LHCN-M2 (cell line): ENCODE measurements at regions not wholly inside any gene's neighbourhood (a gene's known extent, or its start where the extent isn't known, plus 50 kb on each side); places are given as distances from the start of the nearest gene placed in this dataset.
"Not testable (repeated sequence)": the region's sequence is repeated elsewhere in the genome, so short reads cannot be mapped to it uniquely, and the experiment has no call there.

Experiments
- DNase-seq: peaks from one replicate; pipeline ENCODE4 v3.0.0-alpha.2; 2012; ENCODE audit warnings: low read depth

- DNase-seq, result no peak
These were observed 180.1 kb upstream of the SPRY1 start for GRCh38 chr4:123216543-123216942.

DNA sequence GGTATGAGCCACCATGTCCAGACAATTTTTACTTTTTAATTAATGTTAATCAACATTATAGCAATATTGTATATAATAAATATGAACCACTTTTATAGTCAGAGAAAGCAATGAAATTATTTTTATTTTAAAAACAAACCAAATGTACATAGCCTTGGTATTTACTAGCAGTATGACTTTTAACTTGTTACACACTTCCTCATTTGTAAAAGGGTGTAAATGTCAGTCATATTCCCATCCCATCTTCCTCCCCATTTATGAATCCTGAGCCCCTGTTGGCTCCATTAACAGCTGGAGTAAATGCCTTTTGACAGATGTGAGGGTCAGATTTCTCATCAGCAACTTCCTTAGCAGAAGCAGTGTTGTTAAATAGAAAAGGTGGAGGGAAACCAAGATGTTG, 179.6 kb upstream of the SPRY1 start:
- no peak for DNase-seq

DNA sequence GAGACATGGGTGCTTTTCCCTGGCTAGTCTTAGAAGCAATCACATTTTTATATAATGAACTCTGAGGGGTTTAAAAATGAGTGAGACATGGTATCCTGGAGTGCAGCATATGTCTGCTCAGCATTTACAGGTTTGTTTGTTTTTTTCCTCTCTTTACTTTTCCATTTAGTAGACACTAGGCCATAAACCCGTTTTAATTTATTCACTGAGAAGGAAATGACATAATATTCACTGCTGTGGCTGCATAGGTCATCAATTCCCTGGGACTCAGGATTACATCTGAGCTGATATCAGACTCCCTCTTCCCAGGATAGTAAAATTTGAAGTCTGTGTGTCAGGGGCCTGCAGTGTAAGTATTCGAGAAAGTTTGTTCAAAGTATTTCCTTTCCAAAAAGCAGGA, 178.9 kb upstream of the SPRY1 start:
- DNase-seq, result no peak

DNA sequence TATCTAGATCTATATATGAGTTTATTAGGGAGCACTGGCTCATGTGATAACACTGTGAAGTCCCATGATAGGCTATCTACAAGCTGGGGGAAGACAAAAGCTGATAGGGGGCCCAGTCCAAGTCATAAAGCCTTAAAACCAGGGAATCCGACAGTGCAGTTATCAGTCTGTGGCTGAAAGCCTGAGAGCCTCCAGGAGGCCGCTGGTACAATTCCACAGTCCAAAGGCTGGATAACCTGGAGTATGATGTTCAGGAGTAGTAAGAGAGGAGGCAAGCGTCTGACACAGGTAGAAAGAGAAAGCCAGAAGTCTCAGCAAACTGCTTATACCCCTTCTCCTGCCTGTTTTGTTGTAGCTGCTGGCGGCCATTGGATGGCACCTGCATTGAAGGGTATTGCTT, 177.6 kb upstream of the SPRY1 start:
- no peak for DNase-seq

DNA sequence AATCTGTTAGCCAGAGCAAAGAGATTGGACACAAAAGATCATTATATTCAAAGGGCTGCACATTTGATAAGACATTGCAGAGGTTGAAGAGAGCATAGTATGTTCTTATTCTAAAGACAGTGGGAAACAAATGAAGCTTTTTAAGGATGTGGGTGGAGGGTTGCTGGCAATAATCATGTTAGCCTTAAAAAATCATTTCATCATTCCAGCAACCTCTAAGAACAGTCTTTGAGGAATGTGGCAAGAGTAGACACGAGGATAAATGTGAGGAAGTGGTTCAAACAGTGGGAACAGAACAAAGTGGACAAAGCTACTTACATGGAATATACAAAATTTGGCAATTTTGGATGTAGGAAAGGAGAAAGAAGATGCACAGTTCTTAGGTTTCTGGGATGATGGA, 167.3 kb upstream of the SPRY1 start:
- no peak for DNase-seq

GRCh38 chr4:123230061-123230460, 166.5 kb upstream of the SPRY1 start:
- DNase-seq, result no peak

DNA sequence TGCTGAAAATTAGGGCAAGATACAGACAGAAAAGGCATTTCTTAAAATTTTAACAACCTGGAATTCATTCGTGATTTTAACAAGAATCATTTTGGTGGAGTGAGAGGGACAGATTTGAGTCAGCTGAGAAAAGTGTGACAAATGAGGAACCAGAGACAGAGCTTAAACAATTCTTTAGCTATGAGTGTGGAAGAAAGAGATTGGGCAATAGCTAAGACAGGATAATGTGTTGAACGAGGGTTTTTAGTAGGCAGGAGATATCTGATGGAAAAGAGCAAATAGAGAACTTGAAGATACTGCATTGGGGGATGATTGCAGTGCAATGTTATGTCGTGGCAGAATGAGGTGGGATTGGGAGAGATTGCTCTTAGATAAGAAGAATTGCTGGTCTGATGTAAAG, 164.2 kb upstream of the SPRY1 start:
- DNase-seq, result peak; percentile 32

DNA sequence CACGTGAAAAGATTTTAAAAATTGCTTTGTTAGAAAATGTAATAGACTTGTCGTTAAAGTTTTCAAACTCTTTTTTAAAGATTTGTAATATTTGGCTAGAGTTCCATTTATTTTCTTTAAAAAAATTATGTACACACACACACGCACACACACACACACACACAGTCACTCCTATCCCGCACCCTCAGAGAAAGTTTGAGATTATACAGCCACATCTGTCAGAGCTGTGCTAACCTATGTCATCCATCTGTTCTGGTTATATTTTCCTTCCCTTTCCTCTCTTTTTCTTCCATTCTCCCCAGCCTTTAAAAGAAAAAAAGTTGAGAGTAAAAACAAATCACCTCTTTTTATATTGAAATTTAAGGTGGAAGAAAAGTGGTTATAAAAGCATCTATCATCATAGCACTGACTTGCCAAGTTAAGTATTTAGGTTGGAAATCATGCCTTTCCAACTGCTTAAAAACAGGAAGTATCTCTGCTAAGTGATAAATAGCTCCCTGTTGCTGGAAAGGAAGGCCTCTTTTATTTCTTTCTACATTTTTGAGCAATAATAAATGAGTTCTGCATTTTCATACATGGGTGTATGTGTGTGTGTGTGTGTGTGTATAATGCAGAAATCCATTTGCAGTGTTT, 163.3 kb upstream of the SPRY1 start:
- no peak for DNase-seq

DNA sequence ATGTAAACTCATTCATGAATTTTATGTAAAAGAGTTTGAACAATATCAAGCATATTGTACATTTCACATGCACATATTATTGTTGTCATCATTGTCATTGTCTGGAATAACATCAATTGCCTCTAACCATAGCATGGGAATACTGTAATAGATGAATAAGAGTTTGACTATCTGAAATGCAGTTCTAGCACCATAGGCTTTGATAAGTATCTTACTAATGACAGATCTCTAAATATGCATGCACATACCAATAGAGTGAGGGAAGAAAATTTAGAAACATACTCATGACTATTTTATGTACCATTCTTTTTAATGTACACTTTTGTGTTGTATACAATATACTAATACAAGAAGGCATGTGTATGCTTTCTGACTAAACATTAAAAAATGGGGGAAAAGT, 161.6 kb upstream of the SPRY1 start:
- DNase-seq, result no peak

- DNase-seq, result peak; percentile 37
These were observed 161.2 kb upstream of the SPRY1 start for GRCh38 chr4:123235431-123235830.

GRCh38 chr4:123236606-123237005, 160.0 kb upstream of the SPRY1 start:
- DNase-seq, result no peak

- DNase-seq, result not testable (repeated sequence)
These were observed 156.3 kb upstream of the SPRY1 start for GRCh38 chr4:123240286-123240685.

DNA sequence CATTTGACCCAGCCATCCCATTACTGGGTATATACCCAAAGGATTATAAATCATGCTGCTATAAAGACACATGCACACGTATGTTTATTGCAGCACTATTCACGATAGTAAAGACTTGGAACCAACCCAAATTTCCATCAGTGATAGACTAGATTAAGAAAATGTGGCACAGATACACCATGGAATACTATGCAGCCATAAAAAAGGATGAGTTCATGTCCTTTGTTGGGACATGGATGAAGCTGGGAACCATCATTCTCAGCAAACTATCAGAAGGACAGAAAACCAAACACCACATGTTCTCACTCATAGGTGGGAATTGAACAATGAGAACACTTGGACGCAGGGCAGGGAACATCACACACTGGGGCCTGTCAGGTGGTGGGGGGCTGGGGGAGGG, 153.4 kb upstream of the SPRY1 start:
- not testable (repeated sequence) for DNase-seq

- peak; percentile 63 for DNase-seq
These were observed 152.5 kb upstream of the SPRY1 start for GRCh38 chr4:123244137-123244536.

DNA sequence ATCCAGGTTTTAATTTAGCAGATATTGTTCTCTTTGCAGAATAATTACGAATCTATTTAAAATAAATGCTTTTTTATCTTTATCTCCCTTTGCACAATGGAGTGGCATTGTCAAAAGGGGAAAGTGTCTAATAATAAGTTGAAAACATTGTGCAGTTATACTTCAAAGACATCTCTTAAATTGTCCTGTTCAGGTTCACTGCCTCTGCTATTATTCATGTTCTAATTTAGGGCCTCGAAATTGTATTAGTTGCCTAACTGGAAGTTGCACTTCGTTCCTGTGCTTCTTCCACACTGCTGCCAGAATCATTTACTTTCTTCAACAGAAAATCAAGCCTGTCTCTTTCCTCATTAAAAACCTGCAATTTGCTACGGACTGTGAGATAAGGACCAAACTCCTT, 150.5 kb upstream of the SPRY1 start:
- DNase-seq, result no peak

DNA sequence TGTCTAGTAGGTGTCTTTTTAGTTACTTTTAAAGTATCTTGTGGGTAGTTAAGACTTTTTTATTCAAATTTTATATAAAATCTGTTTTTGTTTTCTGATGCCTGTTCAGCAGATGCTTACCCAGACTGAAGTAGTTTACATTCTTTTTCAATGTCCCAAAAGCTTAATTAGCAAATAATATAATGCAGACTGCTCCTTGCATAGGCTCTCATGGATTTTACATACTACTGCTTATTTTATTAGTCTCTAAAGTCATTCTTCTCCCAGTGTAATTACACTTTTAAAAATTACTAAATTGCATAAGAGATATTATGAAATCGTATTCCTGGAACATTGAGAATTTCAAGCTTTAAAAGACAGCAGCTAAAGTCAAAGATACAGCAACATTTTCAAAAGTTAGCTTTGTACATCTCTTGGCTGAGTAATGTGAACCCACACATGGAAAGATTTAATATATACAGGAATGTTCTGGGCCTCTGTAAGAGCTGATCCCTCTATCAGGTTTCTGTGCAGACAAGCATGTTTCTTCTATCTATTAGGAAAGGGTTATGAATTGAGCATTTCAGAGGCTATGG, 148.4 kb upstream of the SPRY1 start:
- DNase-seq, result peak; percentile 17

GRCh38 chr4:123249821-123250220, 146.8 kb upstream of the SPRY1 start:
- DNase-seq, result no peak

- peak; percentile 9 for DNase-seq
These were observed 145.8 kb upstream of the SPRY1 start for GRCh38 chr4:123250843-123251242.

- DNase-seq, result no peak
These were observed 140.6 kb upstream of the SPRY1 start for GRCh38 chr4:123255971-123256370.

DNA sequence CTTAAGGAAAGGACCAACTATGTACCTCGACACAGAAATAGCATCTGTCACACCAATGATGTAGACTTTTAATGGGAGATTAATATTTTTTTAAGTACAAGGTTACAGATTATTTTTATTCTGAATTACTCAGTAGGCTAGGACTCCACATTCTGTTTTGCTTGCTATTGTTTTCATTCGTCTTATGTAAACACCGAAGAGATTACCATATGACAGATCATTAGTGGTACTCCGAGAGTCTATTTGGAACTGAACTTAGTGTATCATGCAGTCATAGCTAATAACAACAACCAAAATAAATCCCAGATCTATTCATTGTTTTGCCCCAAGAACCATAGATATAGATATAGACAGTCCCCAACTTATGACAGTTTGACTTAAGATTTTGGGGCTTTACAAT, 139.7 kb upstream of the SPRY1 start:
- DNase-seq, result no peak

GRCh38 chr4:123257591-123257990, 139.0 kb upstream of the SPRY1 start:
- no peak for DNase-seq

DNA sequence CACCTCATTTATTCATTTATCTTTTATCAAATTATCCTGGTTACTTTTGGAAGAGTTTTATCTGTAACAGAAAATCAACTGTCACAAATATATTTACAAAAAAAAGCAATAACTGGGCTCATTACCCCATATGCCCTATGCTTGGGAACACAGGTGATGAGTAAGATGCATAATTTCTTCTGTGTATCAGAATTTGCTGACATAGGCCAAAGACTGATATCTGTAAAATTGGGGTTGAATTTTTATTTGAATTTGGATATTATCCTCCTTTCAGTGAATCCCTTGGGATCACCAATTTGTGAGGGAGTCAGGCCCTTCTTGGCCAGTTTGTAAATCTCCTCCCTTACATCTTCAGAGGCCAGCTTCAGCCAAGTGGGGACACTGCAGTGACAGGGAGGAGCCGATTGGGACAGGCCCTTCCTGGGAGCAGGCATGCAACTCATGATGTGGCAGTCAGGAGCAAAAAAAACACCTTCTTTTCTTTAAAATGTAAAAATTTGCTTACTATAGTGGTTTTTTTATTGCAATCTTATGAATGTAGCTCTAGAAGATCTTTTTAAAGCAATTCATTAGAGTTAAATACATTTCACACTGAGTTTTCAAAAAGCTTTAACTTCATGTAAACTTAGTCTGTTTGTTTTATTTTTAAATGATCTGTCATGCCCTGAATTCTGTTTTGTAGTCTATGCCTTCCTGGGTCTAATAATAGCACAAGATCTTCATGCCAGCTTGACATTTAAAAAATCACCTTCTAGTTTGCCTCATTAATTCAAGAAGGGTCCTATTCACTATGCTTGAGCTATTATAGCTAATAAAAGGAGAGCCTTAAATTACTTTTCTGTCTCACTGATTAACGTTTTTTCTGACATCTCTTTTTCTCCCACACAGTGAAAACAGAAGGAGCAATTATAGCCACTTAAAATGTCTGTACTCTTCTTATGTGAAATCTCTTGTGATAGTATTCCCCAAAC, 136.6 kb upstream of the SPRY1 start:
- DNase-seq, result no peak

- no peak for DNase-seq
These were observed 135.9 kb upstream of the SPRY1 start for GRCh38 chr4:123260653-123261052.
